ENCODE measurements at regions not wholly inside any gene's neighbourhood (a gene's known extent, or its start where the extent isn't known, plus 50 kb on each side); places are given as distances from the start of the nearest gene placed in this dataset.

DNA sequence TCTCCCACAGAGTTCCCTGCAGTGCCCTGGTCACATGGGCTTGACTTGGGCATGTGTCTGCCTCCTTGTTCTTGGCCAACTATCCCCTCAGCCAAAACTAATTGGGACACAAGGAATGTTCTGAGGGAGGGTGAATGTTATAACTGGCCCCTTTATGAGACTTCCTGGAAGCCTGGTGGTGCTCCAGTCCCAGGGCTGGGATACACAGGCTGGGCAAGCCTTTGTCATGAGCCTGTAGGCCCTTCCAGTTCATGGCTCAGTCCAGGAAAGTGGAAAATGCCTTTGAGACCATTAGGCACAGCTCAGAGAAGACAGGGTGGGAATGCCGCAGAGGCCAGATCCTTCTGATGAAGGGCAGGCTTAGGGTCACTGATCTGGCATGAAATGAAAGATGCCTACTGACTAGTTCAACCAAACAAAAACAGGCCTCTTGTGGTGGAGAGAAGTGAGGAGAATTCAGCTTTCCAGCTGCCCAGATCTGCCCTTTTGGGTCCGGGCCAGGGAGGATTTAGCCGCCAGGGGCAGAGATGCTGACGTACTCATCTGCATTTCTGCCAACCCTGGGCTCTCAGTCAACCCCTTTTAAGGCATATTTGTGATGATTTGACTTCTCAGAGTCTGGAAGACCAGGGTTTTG, 961.5 kb downstream of the KCNMA1 start:
- no peak overlapping the region for H3K4me3 ChIP-seq (ENCODE audit: low read length)
- no peaks in the 10 kb centered on the region for H3K27me3 ChIP-seq (ENCODE audit: insufficient read depth, low read length)
- no peaks in the 10 kb centered on the region for H3K4me1 ChIP-seq (ENCODE audit: insufficient read depth, low read length)
- no peaks in the 10 kb centered on the region for H3K9me3 ChIP-seq (ENCODE audit: low read length)
- H3K36me3 ChIP-seq (ENCODE audit: insufficient read depth, low read length), result no peaks in the 10 kb centered on the region
- no peak overlapping the region for H2AFZ ChIP-seq (ENCODE audit: low read depth, low read length)

DNA sequence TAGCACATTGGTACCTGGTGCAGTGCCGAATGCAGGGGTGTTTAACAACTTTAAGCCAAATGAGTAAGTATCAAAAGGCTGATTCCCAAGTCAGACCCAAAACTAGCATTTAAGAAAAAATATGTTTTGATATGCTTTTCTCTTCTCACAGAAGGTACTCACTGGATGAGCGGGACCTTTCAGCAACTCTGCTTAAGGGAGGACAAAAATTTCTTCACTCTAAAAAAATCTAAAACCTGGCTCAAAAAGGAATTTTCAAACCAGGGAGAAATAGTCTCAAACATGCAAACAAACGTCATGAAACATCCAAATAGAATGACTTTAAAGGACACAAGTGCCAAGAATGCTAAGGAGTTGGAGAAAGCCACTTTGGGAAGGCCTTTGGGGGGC, 962.1 kb downstream of the KCNMA1 start:
- H3K4me3 ChIP-seq (ENCODE audit: low read length), result no peak overlapping the region
- H2AFZ ChIP-seq (ENCODE audit: low read depth, low read length), result no peak overlapping the region
- H3K36me3 ChIP-seq (ENCODE audit: insufficient read depth, low read length), result no peaks in the 10 kb centered on the region
- no peaks in the 10 kb centered on the region for H3K27me3 ChIP-seq (ENCODE audit: insufficient read depth, low read length)
- no peaks in the 10 kb centered on the region for H3K4me1 ChIP-seq (ENCODE audit: insufficient read depth, low read length)
- H3K9me3 ChIP-seq (ENCODE audit: low read length), result no peaks in the 10 kb centered on the region

DNA sequence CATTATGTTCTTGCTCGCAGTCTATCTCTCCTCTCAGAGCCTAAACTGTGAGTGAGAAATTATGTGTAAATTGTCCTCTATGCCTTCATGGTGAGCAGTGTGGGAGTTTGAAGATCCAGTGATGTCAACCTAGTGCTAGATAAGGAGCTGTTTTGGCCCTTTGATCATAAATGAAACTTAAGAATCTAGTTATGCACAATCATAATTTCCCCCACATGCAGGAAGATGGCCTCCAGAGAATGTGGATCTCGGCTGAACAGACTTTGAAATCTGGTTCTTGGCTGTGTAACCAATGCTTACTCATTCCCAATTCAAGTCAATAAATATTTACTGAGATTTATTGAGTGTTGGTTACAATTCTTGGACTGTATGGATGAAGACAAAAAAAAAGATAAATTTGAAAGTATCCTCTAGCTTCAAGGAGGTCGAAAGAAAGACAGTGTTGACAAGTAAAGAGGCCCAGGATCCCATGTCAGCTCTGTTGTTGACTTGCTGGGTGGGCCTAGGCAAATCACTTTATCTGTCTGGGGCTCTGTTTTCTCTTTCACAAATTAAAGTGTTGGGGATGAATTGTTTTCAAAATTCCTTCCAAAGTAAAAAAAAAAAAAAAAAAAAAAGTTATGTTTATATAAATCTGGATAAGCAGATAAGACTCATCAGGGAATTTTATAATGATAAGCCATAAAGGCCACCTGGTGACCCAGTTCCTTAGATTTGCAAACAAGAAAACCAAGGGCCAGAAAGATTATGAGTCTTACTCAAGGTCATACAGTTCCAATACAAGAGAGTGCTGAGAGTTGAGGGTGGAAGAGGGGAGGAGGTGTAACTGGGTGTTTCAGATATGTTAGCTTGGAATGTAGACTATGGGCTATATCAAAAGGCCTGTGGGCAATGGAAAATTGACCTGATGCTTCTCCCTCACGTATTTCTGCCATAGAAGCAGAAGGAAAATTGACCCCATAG, 969.9 kb downstream of the KCNMA1 start:
- no peaks in the 10 kb centered on the region for H3K27me3 ChIP-seq (ENCODE audit: insufficient read depth, low read length)

DNA sequence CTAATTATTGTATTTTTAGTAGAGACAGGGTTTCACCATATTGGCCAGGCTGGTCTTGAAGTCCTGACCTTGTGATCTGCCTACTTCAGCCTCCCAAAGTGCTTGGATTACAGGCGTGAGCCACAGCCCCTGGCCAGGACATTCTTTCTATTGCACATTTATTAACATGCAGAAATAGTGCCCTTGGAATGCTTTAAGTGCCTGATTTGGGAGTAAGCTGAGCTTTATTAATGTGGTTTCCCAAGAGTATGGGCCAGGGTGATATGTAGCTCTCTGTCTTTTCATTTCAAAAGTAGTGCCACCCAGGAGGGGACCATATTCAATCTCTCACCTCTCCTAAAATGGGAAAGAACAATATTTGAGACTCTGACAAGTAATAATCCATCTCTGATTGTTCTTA, 970.7 kb downstream of the KCNMA1 start:
- Histone ChIP-seq H3K4me3 (ENCODE audit: low read length) (no peak overlapping the region), H3K4me1 (ENCODE audit: insufficient read depth, low read length) (no peaks in the 10 kb centered on the region), H3K36me3 (ENCODE audit: insufficient read depth, low read length) (no peaks in the 10 kb centered on the region), H2AFZ (ENCODE audit: low read depth, low read length) (peak overlapping the region; percentile 26), H3K9me3 (ENCODE audit: low read length) (no peaks in the 10 kb centered on the region), H3K27me3 (ENCODE audit: insufficient read depth, low read length) (no peaks in the 10 kb centered on the region)

More for the DNA sequence above, 969.9 kb downstream of the KCNMA1 start:
- Histone ChIP-seq H3K4me1 (ENCODE audit: insufficient read depth, low read length) (no peaks in the 10 kb centered on the region), H2AFZ (ENCODE audit: low read depth, low read length) (peak overlapping the region; percentile 26), H3K9me3 (ENCODE audit: low read length) (no peaks in the 10 kb centered on the region), H3K36me3 (ENCODE audit: insufficient read depth, low read length) (no peaks in the 10 kb centered on the region), H3K4me3 (ENCODE audit: low read length) (no peak overlapping the region)

DNA sequence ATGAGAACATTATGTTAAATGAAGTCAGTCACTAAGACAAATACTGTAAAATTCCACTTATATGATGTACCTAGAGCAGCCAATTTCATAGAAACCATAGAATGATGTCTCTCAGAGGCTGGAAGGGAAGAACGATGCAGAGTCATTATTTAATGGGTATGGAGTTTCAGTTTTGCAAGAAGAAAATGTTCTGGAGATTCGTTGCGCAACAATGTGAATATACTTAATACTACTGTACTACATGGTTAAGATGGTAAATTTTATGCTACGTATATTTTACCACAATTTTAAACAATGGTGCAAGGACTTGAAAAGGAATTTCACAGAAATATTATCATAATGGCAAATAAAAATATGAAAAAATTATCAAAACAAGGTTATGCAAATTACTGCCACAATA, 972.6 kb downstream of the KCNMA1 start:
- H3K4me3 ChIP-seq (ENCODE audit: low read length), result no peak overlapping the region
- H3K27me3 ChIP-seq (ENCODE audit: insufficient read depth, low read length), result no peaks in the 10 kb centered on the region
- no peak overlapping the region for H2AFZ ChIP-seq (ENCODE audit: low read depth, low read length)
- H3K9me3 ChIP-seq (ENCODE audit: low read length), result no peaks in the 10 kb centered on the region
- no peaks in the 10 kb centered on the region for H3K36me3 ChIP-seq (ENCODE audit: insufficient read depth, low read length)
- no peaks in the 10 kb centered on the region for H3K4me1 ChIP-seq (ENCODE audit: insufficient read depth, low read length)

DNA sequence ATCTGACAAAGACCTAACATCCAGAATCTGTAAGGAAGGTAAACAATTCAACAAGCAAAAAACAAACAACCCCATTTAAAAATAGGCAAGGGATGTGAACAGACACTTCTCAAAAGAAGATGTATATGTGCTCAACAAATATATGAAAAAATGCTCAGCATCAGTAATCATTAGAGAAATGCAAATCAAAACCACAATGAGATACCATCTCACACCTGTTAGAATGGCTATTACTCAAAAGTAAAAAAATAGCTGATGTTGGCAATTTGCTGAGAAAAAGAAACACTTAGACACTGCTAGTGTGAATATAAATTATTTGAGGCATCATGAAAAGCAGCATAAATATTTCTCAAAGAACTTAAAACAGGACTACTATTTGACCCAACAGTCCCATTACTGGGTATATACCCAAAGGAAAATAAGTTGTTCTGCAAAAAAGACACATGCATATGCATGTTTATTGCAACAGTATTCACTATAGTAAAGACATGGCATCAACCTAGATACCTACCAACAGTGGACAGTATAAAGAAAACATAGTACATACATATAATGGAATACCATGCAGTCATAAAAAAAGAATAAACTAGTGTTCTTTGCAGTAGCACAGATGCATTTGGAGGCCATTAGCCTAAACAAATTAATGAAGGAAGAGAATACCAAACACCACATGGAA, 980.1 kb downstream of the KCNMA1 start:
- Histone ChIP-seq H3K9me3 (ENCODE audit: low read length) (no peaks in the 10 kb centered on the region), H3K4me1 (ENCODE audit: insufficient read depth, low read length) (no peaks in the 10 kb centered on the region), H3K36me3 (ENCODE audit: insufficient read depth, low read length) (no peaks in the 10 kb centered on the region), H3K4me3 (ENCODE audit: low read length) (no peak overlapping the region), H2AFZ (ENCODE audit: low read depth, low read length) (no peak overlapping the region), H3K27me3 (ENCODE audit: insufficient read depth, low read length) (no peaks in the 10 kb centered on the region)

DNA sequence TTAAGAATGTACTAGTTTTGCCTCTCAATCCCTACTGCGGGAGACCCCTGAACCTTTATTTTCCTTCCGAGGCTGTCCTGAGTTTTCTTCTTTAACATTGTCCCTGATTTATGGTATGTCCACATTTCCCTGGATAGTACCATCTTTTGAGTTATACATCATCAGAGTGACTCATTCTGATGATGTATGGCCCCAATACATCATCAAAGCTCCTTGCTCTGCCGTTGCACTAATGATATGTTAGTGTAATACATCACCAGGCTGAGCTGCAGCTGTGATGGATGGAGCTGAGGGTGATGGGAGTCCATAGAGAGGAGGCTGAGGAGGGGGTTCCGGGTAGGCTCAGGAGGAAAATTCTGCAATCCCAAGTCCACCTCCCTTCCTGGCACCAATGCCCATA, 986.5 kb downstream of the KCNMA1 start:
- Histone ChIP-seq H3K27me3 (ENCODE audit: insufficient read depth, low read length) (no peaks in the 10 kb centered on the region), H3K36me3 (ENCODE audit: insufficient read depth, low read length) (no peaks in the 10 kb centered on the region), H3K4me1 (ENCODE audit: insufficient read depth, low read length) (no peaks in the 10 kb centered on the region), H3K9me3 (ENCODE audit: low read length) (no peaks in the 10 kb centered on the region), H2AFZ (ENCODE audit: low read depth, low read length) (no peak overlapping the region), H3K4me3 (ENCODE audit: low read length) (no peak overlapping the region)

DNA sequence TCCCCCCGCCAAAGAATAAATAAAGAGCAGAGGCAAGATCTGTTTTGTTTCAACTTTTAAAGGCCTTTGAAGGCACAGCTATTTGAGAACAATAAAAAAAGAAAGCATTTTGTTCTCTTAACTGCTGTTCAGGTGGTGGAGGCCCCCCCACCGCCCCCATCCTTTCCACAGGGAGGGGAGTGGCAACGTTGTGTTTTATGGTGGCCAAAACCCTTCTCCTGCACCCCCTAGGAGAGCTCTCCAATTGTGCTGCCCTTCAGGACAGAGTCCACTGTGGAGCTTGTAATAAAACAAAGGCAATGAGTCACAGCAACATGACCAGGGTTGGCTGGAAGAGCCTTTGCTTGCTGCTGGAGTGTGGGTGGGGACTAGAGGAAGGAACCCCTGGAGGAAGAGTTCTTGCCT, 987.9 kb downstream of the KCNMA1 start:
- no peaks in the 10 kb centered on the region for H3K27me3 ChIP-seq (ENCODE audit: insufficient read depth, low read length)
- H3K9me3 ChIP-seq (ENCODE audit: low read length), result no peaks in the 10 kb centered on the region
- no peaks in the 10 kb centered on the region for H3K36me3 ChIP-seq (ENCODE audit: insufficient read depth, low read length)
- H2AFZ ChIP-seq (ENCODE audit: low read depth, low read length), result no peak overlapping the region
- no peaks in the 10 kb centered on the region for H3K4me1 ChIP-seq (ENCODE audit: insufficient read depth, low read length)
- no peak overlapping the region for H3K4me3 ChIP-seq (ENCODE audit: low read length)

DNA sequence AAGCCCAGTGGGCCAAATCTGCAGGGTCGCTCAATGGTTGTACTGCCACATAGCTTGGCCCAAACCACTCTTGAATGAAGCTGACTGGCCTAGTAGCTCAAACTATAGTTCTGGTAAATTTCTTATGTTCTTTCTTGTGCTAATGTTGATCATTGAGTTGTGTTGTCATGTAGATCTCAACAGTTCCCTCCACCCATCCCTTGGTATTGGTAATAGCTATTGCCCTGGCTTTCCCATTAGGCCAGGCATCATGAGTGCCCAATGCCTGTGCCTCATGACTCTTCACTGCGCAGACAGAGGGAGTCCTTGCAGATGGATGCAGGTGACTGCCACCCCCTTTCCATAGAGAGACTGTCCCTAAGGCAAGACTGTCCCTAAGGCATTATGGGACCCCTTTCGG, 988.4 kb downstream of the KCNMA1 start:
- Histone ChIP-seq H3K9me3 (ENCODE audit: low read length) (no peaks in the 10 kb centered on the region), H3K27me3 (ENCODE audit: insufficient read depth, low read length) (no peaks in the 10 kb centered on the region), H3K36me3 (ENCODE audit: insufficient read depth, low read length) (no peaks in the 10 kb centered on the region), H2AFZ (ENCODE audit: low read depth, low read length) (no peak overlapping the region), H3K4me1 (ENCODE audit: insufficient read depth, low read length) (no peaks in the 10 kb centered on the region), H3K4me3 (ENCODE audit: low read length) (no peak overlapping the region)

DNA sequence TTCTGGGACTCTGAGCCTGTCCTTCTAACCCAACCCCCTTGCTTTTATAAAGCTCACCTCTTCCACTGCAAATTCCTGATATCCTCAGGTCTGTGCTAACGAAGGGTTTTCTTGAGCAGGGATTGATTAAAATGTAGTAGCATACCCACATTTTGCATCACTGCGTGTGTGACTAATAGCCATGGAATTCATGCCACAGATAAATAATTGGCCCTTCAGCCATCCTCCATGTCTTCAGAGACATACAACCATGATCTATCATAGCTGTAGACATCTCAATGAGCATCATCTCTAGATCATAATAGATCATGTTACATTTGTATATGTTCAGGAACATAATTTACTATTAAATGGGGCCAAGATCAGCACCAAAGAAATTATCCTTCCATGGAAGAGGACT, 990.3 kb downstream of the KCNMA1 start:
- Histone ChIP-seq H3K4me3 (ENCODE audit: low read length) (no peak overlapping the region), H2AFZ (ENCODE audit: low read depth, low read length) (no peak overlapping the region), H3K4me1 (ENCODE audit: insufficient read depth, low read length) (no peaks in the 10 kb centered on the region), H3K36me3 (ENCODE audit: insufficient read depth, low read length) (no peaks in the 10 kb centered on the region), H3K27me3 (ENCODE audit: insufficient read depth, low read length) (no peaks in the 10 kb centered on the region), H3K9me3 (ENCODE audit: low read length) (no peaks in the 10 kb centered on the region)

DNA sequence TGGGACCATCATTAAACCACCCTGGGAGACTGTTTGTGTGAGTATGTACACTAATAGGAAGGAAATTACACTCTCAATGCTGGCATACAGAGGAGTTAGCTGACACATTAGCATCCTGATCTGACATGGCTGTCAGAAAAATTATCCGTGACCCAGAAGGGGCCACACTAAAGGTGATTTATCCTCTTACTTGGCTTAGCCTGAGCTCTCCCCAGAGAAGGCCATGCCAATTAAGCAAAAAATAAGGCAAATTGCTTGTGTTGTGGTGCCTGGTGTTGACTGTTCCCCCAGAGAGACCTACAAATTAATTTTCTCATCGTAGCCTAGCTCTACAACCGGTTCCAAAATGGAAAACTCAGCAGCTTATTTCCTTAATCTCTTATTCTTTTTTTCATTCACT, 992.3 kb downstream of the KCNMA1 start:
- Histone ChIP-seq H3K4me1 (ENCODE audit: insufficient read depth, low read length) (no peaks in the 10 kb centered on the region), H3K4me3 (ENCODE audit: low read length) (no peak overlapping the region), H2AFZ (ENCODE audit: low read depth, low read length) (no peak overlapping the region), H3K36me3 (ENCODE audit: insufficient read depth, low read length) (no peaks in the 10 kb centered on the region), H3K9me3 (ENCODE audit: low read length) (no peaks in the 10 kb centered on the region), H3K27me3 (ENCODE audit: insufficient read depth, low read length) (no peaks in the 10 kb centered on the region)

DNA sequence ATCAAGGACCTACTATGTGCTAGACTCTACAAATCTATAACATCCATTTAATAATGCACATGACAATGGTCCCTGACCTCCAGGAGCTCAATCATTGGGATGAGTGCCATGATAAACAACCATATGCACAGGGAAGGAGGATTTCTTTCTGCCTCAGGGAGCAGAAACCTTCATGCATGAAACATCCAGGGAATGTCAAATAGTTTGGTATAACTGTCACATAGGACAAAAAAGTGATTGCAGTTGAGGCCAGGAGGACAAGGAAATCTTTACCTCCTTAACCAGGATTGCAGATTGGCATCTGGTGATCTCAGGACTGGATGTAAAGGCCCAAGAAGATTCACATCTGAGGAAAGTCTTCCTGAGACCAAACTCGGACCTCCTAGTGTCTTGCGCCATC, 993.1 kb downstream of the KCNMA1 start:
- Histone ChIP-seq H3K27me3 (ENCODE audit: insufficient read depth, low read length) (no peaks in the 10 kb centered on the region), H3K9me3 (ENCODE audit: low read length) (no peaks in the 10 kb centered on the region), H3K4me3 (ENCODE audit: low read length) (no peak overlapping the region), H2AFZ (ENCODE audit: low read depth, low read length) (no peak overlapping the region), H3K36me3 (ENCODE audit: insufficient read depth, low read length) (no peaks in the 10 kb centered on the region), H3K4me1 (ENCODE audit: insufficient read depth, low read length) (no peaks in the 10 kb centered on the region)

DNA sequence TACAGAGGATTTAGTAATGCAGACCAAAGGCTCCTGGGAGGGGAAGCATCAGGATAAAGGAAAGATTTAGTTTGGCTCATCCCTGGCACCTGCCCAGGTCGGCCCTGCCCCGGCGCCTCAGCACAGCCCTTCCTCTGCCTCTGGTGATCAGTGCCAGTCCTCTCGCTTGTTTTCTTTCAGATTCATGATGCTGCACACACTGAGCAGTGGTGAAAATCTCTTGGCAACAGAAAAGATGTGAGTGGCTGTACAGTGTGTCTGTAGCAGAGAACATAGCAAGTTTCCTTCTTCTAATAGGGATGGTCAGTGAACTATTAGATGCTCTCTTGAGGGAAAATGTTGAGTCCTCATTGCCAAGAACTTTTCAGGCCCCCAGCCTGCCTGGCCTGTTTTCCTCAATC, 994.1 kb downstream of the KCNMA1 start:
- no peak overlapping the region for H2AFZ ChIP-seq (ENCODE audit: low read depth, low read length)
- H3K9me3 ChIP-seq (ENCODE audit: low read length), result no peaks in the 10 kb centered on the region
- H3K27me3 ChIP-seq (ENCODE audit: insufficient read depth, low read length), result no peaks in the 10 kb centered on the region
- H3K4me1 ChIP-seq (ENCODE audit: insufficient read depth, low read length), result no peaks in the 10 kb centered on the region
- no peak overlapping the region for H3K4me3 ChIP-seq (ENCODE audit: low read length)
- no peaks in the 10 kb centered on the region for H3K36me3 ChIP-seq (ENCODE audit: insufficient read depth, low read length)
